Mucosa of gallbladder (tissue), 1 donor: ENCODE measurements at regions not wholly inside any gene's neighbourhood (a gene's known extent, or its start where the extent isn't known, plus 50 kb on each side); places are given as distances from the start of the nearest gene placed in this dataset.
"Not testable (repeated sequence)": the region's sequence is repeated elsewhere in the genome, so short reads cannot be mapped to it uniquely, and the experiment has no call there.

Experiments used
- DNase-seq: peaks from one replicate; pipeline ENCODE4 v3.0.0-alpha.2; 2020; ENCODE audit warnings: low spot score
- donor health status: DM: no; HTN: no; CAD: no.

DNA sequence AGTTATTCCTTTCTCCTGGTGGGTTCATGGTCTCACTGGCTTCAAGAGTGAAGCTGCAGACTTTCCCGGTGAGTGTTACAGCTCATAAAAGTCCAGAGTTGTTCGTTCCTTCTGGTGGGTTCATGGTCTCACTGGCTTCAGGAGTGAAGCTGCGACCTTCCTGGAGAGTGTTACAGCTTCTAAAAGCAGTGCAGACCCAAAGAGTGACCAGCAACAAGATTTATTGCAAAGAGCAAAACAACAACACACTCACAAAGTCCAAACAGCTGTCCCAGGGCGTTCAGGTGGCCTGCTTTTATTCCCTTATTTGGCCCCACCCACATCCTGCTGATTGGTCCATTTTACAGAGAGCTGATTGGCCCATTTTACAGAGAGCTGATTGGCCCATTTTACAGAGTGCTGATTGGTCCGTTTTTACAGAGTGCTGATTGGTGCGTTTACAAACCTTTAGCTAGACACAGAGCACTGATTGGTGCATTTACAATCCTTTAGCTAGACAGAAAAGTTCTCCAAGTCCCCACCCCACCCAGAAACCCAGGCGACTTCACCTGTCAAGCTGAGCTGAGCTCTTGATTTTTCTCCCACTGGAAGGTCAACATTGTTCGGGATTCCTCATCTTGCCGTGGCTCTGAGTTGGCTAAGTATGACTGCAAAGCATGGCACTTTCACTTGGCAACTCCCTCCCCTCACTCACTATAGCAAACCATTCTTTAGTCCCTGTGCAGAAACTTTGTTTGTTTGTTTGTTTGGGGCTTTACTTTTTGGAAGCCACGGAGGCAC is 87.3 kb upstream of the EEPD1 start:
- DNase-seq = not testable (repeated sequence)

DNA sequence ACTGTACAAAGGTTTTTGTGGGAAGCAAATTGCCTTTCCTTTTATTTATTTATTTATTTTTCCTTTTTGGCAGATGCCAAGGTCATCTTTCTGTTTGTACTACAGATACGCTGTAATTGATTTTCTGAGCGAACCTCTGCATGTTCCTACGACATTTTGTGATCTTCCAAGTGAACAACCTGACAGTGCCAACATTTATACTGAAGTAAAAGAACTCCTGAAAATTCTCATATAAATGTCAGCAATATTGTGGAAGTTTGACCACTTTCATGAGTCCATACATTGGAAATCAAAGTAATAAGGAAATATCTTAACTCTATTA is 86.8 kb upstream of the EEPD1 start:
- no peak for DNase-seq

DNA sequence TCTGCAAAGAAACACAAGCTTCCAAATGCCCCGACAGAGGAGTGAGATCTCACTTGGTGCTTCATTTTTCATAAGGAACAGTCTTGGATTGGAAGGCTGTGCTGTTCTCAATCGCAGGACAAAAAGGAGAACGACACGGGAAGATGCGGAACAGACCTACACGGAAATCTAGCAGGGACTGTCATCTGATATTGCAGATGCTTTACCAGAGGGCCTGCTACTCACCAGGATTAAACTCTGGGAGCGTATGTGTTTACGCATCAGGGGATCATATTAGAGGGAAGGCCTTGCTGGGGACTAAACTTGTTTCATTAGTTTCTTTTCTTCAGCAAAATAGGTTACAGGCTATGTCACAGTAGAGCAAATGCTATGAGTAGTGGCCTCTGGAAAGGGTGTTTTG is 82.8 kb upstream of the EEPD1 start:
- DNase-seq = no peak

DNA sequence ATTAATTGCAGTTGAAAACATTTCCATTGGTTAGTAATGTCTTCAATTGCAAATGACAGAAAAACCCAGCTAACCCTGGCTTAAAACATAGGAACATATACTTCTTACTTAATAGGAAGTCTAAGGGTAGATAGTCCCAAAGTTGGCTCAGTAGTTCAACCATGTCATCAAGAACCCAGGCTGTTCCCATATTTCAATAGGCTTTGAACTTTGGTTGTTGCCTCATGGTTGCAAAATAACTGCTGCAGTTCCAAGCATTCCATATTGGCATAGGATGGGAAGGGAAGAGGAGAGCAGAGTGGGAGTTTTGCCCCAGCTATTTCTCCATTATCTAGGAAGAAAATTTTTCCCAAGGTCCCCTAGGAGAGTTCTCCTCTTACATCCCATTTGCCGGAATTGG is 81.4 kb upstream of the EEPD1 start:
- no peak for DNase-seq

GRCh38 chr7:36072620-36073019 is 80.4 kb upstream of the EEPD1 start:
- DNase-seq = no peak

DNA sequence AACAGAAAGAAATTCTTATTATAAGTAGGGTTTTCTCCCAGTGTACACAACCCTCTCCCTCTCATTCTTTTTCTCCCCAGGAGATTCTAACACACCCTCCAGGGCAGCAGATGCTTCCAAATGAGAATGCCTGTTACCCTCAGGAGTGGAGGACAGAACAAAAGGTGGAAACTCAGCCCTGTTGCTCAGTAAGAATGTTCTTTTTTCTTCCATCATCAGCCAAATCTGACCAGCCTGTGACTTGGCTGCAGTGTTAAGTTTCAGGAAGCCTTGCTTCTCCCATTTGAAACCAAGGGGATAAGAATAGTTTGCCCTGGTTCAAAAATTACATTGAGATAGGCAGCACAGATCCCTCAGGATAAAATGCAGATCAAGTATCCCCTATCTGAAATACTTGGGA is 77.5 kb upstream of the EEPD1 start:
- DNase-seq = no peak

- no peak for DNase-seq
These were observed 77.0 kb upstream of the EEPD1 start for GRCh38 chr7:36076074-36076473.

- no peak for DNase-seq
These were observed 74.2 kb upstream of the EEPD1 start for GRCh38 chr7:36078816-36079360.

DNA sequence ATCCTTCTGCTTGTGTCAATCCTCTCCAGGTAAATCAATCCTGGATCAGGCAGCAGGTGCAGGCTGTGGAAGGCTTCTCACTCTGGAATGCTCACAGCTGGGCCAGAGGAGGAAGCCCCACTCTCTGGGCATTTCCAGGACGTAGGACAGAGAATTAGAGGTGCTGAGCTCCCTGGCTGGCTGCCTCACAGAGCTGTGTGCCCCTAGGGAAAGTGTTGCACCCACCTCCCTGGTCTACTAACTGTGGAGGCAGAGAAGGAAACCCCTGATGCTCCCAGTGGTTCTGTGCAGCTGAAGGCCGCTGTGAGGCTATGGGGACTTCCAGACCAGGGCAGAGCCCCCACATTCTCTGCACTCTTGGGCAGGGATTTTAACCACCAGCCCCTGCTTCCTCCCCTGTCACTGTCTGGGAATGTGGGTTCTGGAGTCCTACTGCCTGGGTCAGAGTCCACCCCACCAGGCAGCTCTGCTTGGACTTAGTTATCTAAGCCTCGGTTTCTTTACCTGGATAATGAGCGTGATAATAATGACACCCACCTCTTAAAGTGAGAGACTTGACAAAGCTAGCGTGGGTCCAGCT is 73.5 kb upstream of the EEPD1 start:
- DNase-seq = no peak

GRCh38 chr7:36080843-36081242 is 72.2 kb upstream of the EEPD1 start:
- peak; percentile 76 for DNase-seq

DNA sequence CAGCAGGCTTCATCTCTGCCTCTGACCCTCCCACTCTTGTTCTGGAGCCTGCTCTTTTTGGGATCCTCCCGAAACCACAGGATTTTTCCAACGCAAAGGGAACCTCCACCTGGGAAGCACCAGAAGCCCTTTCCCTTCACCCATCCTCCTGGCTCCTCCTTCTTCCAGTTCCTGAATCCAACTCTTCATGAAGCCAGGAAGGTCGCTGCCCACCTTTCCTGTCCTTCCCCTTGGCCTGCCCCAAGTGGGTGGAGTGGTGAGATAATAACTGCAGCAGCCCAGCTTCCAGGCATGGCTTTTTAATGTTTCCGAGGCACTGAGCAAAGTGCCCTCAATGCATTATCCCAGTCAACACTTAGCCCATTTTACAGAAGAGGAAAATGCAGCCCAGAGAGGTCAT is 70.8 kb upstream of the EEPD1 start:
- DNase-seq = no peak

DNA sequence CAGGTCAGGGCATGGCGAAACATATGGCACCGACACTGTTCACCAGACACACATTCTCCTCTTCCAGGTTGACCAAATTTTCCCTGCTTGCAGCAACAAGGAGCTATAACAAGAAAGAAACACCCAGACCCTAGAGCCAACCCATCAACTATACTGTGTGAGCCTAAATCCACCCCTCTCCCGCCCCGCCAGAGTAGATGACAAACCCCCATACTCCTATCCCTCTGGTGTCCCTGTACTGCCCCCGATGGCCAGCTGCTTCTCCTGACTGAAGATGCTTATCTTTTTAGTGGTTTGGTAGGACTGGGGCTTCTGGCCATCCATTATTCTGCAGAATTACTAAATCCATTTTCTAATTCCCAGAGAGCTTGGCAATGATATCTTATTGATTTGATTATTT is 70.1 kb upstream of the EEPD1 start:
- DNase-seq = no peak

- no peak for DNase-seq
These were observed 69.3 kb upstream of the EEPD1 start for GRCh38 chr7:36083626-36084380.

DNA sequence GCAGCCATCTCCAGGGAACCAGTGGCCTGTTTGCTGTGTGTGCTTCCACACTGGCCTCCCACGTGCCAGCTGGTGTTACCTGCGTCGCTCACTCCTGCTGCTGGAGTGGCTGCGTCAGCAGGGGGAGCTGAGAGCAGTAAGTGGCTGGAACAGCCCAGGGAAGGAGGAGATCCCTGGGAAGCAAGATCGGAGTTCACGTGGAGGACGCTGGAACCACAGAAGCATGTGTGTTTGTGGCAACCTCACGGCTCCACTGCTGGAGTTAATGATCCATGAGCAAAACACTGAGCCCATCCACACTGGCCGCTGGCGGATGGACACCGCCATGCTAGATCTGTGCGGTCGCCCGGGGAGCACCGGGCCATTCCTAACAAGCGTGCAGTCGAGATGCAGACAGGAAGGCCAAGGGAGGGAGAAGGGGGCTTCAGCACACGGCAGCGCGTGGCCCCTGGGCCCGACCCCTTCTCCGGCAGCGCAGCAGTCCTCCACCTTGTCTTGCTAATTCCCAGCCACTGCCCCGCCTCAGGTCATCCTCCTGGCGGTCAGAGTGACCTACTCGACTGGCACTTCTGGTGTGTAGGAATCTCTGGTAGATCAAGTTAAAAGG is 68.5 kb upstream of the EEPD1 start:
- peak; percentile 62 for DNase-seq

GRCh38 chr7:36085096-36085495 is 68.0 kb upstream of the EEPD1 start:
- DNase-seq = no peak

DNA sequence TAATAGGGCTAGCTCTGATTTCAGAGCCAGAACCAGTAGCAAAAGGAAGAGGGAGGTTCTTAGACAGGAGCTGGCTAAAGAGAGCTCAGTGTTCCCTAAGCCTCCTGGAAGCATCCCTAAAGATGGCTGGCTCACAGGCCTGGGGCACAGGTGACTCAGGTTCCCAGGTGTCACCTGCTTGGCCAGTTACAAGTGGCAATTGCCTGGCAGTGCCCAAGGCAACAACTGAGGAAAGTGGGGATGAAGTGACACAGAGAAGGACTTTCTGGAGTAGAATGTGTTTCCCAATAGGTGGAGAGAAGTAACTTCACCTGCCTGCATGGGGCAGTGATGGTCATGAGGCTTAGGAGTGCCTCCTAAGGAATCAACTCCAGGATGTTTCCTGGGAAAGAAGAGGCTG is 66.5 kb upstream of the EEPD1 start:
- DNase-seq = no peak

DNA sequence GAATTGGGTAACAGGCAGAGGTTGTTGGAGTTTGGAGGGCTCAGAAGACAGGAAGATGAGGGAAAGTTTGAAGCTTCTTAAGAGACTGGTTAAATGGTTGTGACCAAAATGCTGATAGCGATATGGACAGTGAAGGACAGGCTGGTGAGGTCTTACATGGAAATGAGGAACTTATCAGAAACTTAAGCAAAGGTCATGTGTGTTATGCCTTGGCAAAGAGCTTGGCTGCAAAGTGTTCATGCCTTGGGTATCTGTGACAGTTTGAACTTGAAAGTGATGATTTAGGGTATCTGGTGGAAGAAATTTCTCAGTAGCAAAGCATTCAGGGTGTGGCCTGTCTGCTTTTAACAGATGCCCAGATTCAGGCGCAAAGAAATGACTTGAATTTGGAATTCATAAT is 64.5 kb upstream of the EEPD1 start:
- DNase-seq = no peak

DNA sequence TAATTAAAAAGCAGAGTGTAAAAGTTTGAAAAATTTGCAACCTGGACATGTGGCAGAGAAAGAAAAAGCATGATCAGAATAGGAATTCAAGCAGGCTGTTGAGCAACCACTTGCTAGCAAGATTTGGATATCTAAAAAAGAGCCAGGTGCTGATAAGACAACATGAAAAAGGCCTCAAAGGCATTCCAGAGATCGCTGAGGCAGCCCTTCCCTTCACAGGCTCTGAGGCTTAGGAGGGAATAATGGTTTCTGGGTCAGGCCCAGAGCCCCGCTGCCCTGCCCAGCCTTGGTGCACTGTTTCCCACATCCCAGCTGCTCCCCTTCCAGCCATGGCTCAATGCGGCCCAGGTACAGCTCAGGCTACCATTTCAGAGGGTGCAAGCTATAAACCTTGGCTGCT is 64.1 kb upstream of the EEPD1 start:
- DNase-seq = no peak

GRCh38 chr7:36090976-36091873 is 61.8 kb upstream of the EEPD1 start:
- DNase-seq = no peak

DNA sequence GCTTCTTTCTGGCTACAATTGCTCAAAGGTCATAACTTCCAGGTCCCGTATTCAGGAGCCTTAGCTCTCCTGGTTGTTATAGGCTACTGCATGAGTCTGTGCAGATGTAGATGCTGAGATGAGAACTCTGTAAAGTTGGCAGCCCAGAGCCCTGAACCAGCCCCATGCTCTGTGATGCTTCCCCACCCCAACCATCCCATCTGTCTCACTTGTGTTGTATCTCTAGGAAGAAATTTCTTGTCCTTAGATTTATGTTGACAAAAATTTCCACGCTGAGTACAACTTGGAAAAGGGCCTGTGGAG is 61.2 kb upstream of the EEPD1 start:
- DNase-seq = no peak

- no peak for DNase-seq
These were observed 60.8 kb upstream of the EEPD1 start for GRCh38 chr7:36092221-36092771.
